Neural cell (in vitro differentiated cells): ENCODE measurements at regions not wholly inside any gene's neighbourhood (a gene's known extent, or its start where the extent isn't known, plus 50 kb on each side); places are given as distances from the start of the nearest gene placed in this dataset.

Experiments
- EP300 ChIP-seq: fragments of 450-650 bp; conservative IDR thresholded peaks from 2 replicates; pipeline ENCODE4 v1.6.1; 2014; ENCODE audit warnings: antibody characterized with exemption, mild to moderate bottlenecking, moderate library complexity; ENCODE audit not compliant: poor library complexity, severe bottlenecking
- EZH2 ChIP-seq: fragments of 200-600, 300-800 bp; shearing (Covaris generic), sonication (generic); IDR thresholded peaks from 2 replicates; pipeline ENCODE4 v1.6.1; 2014; ENCODE audit warnings: antibody characterized with exemption, low read length, borderline replicate concordance, mild to moderate bottlenecking; ENCODE audit not compliant: insufficient read depth, poor library complexity, severe bottlenecking
- POLR2AphosphoS5 ChIP-seq: IDR thresholded peaks from 2 replicates; pipeline ENCODE4 v1.6.1; 2012
- RAD21 ChIP-seq: fragments of 450-650 bp; conservative IDR thresholded peaks from 2 replicates; pipeline ENCODE4 v1.6.1; 2014; ENCODE audit warnings: antibody characterized with exemption, mild to moderate bottlenecking, moderate library complexity
- SMC3 ChIP-seq: fragments of 450-650 bp; conservative IDR thresholded peaks from 2 replicates; pipeline ENCODE4 v1.6.1; 2014; ENCODE audit warnings: antibody characterized with exemption, mild to moderate bottlenecking, moderate library complexity; ENCODE audit not compliant: poor library complexity
- TAF1 ChIP-seq: IDR thresholded peaks from 2 replicates; pipeline ENCODE4 v1.6.1; 2012; ENCODE audit warnings: low read depth
- TF ChIP-seq, protein P1 (sequence below): fragments of 450-650 bp; IDR thresholded peaks from 2 replicates; pipeline ENCODE4 v1.5.1; 2014; ENCODE audit warnings: antibody characterized with exemption, mild to moderate bottlenecking, moderate library complexity; ENCODE audit not compliant: poor library complexity, severe bottlenecking
- TF ChIP-seq, protein P2 (sequence below): IDR thresholded peaks from 2 replicates; pipeline ENCODE4 v1.6.1; 2012; ENCODE audit warnings: borderline replicate concordance

- no peak for TF ChIP-seq TAF1
- TF ChIP-seq, protein P1, sequence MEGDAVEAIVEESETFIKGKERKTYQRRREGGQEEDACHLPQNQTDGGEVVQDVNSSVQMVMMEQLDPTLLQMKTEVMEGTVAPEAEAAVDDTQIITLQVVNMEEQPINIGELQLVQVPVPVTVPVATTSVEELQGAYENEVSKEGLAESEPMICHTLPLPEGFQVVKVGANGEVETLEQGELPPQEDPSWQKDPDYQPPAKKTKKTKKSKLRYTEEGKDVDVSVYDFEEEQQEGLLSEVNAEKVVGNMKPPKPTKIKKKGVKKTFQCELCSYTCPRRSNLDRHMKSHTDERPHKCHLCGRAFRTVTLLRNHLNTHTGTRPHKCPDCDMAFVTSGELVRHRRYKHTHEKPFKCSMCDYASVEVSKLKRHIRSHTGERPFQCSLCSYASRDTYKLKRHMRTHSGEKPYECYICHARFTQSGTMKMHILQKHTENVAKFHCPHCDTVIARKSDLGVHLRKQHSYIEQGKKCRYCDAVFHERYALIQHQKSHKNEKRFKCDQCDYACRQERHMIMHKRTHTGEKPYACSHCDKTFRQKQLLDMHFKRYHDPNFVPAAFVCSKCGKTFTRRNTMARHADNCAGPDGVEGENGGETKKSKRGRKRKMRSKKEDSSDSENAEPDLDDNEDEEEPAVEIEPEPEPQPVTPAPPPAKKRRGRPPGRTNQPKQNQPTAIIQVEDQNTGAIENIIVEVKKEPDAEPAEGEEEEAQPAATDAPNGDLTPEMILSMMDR: no peak
- no peak for TF ChIP-seq POLR2AphosphoS5
- no peak for TF ChIP-seq EP300
- no peak for TF ChIP-seq SMC3
- TF ChIP-seq, protein P2, sequence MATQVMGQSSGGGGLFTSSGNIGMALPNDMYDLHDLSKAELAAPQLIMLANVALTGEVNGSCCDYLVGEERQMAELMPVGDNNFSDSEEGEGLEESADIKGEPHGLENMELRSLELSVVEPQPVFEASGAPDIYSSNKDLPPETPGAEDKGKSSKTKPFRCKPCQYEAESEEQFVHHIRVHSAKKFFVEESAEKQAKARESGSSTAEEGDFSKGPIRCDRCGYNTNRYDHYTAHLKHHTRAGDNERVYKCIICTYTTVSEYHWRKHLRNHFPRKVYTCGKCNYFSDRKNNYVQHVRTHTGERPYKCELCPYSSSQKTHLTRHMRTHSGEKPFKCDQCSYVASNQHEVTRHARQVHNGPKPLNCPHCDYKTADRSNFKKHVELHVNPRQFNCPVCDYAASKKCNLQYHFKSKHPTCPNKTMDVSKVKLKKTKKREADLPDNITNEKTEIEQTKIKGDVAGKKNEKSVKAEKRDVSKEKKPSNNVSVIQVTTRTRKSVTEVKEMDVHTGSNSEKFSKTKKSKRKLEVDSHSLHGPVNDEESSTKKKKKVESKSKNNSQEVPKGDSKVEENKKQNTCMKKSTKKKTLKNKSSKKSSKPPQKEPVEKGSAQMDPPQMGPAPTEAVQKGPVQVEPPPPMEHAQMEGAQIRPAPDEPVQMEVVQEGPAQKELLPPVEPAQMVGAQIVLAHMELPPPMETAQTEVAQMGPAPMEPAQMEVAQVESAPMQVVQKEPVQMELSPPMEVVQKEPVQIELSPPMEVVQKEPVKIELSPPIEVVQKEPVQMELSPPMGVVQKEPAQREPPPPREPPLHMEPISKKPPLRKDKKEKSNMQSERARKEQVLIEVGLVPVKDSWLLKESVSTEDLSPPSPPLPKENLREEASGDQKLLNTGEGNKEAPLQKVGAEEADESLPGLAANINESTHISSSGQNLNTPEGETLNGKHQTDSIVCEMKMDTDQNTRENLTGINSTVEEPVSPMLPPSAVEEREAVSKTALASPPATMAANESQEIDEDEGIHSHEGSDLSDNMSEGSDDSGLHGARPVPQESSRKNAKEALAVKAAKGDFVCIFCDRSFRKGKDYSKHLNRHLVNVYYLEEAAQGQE: no peak
- TF ChIP-seq EZH2: no peak
- no peak for TF ChIP-seq RAD21
These were observed 745.6 kb upstream of the MARCKS start for GRCh38 chr6:113111550-113111949.
